ENCODE measurements at regions not wholly inside any gene's neighbourhood (a gene's known extent, or its start where the extent isn't known, plus 50 kb on each side); places are given as distances from the start of the nearest gene placed in this dataset.
"Not testable (repeated sequence)": the region's sequence is repeated elsewhere in the genome, so short reads cannot be mapped to it uniquely, and the experiment has no call there.

- TF ChIP-seq POLR2A, POLR2AphosphoS5 (IDR thresholded peaks at IDR 0.05; ENCODE audit: low read depth, low read length): not testable (repeated sequence)
Observed at GRCh38 chr11:83346706-83347105, 60.5 kb upstream of the CCDC90B start.

Data from GM12891 (cell line).